HL-60 (cell line): ENCODE measurements at regions not wholly inside any gene's neighbourhood (a gene's known extent, or its start where the extent isn't known, plus 50 kb on each side); places are given as distances from the start of the nearest gene placed in this dataset.

Experiments
- DNase-seq, 2 experiments: peaks; one replicate each; pipeline ENCODE4 v3.0.0-alpha.2; 2010 to 2020; ENCODE audit warnings: low read depth in 1 of 2, low spot score in 1 of 2
- H3K27ac ChIP-seq: fragments of 250-450 bp; sonication (Bioruptor Pico); replicated peaks from 2 replicates; pipeline ENCODE4 v1.5.1; 2020; ENCODE audit warnings: mild to moderate bottlenecking, moderate library complexity
- H3K27me3 ChIP-seq: fragments of 250-450 bp; sonication (Bioruptor Pico); 2 replicates; pipeline ENCODE4 v1.5.1; 2021; ENCODE audit warnings: mild to moderate bottlenecking, moderate library complexity; ENCODE audit not compliant: insufficient read depth, poor library complexity, severe bottlenecking
- H3K4me3 ChIP-seq: replicated peaks from 2 replicates; pipeline ENCODE4 v1.5.1; 2011; ENCODE audit warnings: mild to moderate bottlenecking, control low read depth, low read length; ENCODE audit not compliant: insufficient read depth
- CTCF ChIP-seq: IDR thresholded peaks from one replicate; pipeline ENCODE4 v1.5.1; 2011; ENCODE audit warnings: low read length, control low read depth, inconsistent platforms; ENCODE audit not compliant: insufficient read depth
- GABPA ChIP-seq: IDR thresholded peaks from 2 replicates; pipeline ENCODE4 v1.6.1; 2012; ENCODE audit warnings: low read depth
- POLR2AphosphoS5 ChIP-seq: IDR thresholded peaks from 2 replicates; pipeline ENCODE4 v1.6.1; 2012; ENCODE audit warnings: low read depth
- SPI1 ChIP-seq: IDR thresholded peaks from 2 replicates; pipeline ENCODE4 v1.6.1; 2012; ENCODE audit warnings: low read depth, mild to moderate bottlenecking, borderline replicate concordance
- TF ChIP-seq, protein P1 (sequence below): IDR thresholded peaks from 2 replicates; pipeline ENCODE4 v1.6.1; 2012; ENCODE audit warnings: low read depth; ENCODE audit not compliant: insufficient replicate concordance

- no peak overlapping the region for H3K27ac ChIP-seq
- no peak overlapping the region for H3K4me3 ChIP-seq
- TF ChIP-seq, protein P1, sequence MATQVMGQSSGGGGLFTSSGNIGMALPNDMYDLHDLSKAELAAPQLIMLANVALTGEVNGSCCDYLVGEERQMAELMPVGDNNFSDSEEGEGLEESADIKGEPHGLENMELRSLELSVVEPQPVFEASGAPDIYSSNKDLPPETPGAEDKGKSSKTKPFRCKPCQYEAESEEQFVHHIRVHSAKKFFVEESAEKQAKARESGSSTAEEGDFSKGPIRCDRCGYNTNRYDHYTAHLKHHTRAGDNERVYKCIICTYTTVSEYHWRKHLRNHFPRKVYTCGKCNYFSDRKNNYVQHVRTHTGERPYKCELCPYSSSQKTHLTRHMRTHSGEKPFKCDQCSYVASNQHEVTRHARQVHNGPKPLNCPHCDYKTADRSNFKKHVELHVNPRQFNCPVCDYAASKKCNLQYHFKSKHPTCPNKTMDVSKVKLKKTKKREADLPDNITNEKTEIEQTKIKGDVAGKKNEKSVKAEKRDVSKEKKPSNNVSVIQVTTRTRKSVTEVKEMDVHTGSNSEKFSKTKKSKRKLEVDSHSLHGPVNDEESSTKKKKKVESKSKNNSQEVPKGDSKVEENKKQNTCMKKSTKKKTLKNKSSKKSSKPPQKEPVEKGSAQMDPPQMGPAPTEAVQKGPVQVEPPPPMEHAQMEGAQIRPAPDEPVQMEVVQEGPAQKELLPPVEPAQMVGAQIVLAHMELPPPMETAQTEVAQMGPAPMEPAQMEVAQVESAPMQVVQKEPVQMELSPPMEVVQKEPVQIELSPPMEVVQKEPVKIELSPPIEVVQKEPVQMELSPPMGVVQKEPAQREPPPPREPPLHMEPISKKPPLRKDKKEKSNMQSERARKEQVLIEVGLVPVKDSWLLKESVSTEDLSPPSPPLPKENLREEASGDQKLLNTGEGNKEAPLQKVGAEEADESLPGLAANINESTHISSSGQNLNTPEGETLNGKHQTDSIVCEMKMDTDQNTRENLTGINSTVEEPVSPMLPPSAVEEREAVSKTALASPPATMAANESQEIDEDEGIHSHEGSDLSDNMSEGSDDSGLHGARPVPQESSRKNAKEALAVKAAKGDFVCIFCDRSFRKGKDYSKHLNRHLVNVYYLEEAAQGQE, result no peak
- no peak for TF ChIP-seq POLR2AphosphoS5
- no peak for TF ChIP-seq GABPA
- TF ChIP-seq CTCF, result no peak
- TF ChIP-seq SPI1, result no peak
- H3K27me3 ChIP-seq, result peaks cover 4% of the 10 kb centered on the region
- DNase-seq, result no peak
Observed at GRCh38 chr18:67969458-67969857, 452.9 kb upstream of the DSEL start.

- H3K27ac ChIP-seq, result no peak overlapping the region
- TF ChIP-seq, protein P1, result no peak
- no peak for TF ChIP-seq CTCF
- H3K4me3 ChIP-seq, result no peak overlapping the region
- H3K27me3 ChIP-seq, result peaks cover 4% of the 10 kb centered on the region
- DNase-seq, result no peak
Observed at GRCh38 chr18:67966224-67966623, 449.7 kb upstream of the DSEL start.

DNA sequence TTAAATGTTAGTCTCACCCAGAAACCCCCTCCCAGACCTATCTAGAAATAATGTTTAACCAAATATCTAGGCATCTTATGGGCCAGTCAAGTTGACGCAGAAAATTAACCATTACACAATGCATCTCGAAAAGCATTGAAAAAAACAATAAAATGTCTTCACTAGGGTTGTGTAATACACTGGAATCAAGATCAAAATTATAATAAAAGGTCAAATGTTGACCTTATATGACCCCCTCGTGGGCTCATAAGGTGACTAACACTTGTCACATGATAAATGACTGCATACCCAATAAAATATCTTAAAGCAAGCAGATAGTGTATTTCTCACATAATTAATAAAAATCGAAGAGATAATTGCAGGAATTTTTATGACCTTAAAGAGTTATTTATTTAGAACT lies 447.9 kb upstream of the DSEL start:
- TF ChIP-seq, protein P1, result no peak
- TF ChIP-seq CTCF (no peak), GABPA (no peak), POLR2AphosphoS5 (no peak), SPI1 (no peak)
- no peak overlapping the region for H3K27ac ChIP-seq
- no peak for DNase-seq
- H3K27me3 ChIP-seq, result peaks cover 3% of the 10 kb centered on the region
- H3K4me3 ChIP-seq, result no peak overlapping the region
